NCI-H2081 (cell line): ENCODE measurements at regions not wholly inside any gene's neighbourhood (a gene's known extent, or its start where the extent isn't known, plus 50 kb on each side); places are given as distances from the start of the nearest gene placed in this dataset.
"Not testable (repeated sequence)": the region's sequence is repeated elsewhere in the genome, so short reads cannot be mapped to it uniquely, and the experiment has no call there.

ENCODE experiments used
- DNase-seq, 2 experiments: peaks; one replicate each; lab custom pipeline; 2025; lab: John Stamatoyannopoulos, UW

DNA sequence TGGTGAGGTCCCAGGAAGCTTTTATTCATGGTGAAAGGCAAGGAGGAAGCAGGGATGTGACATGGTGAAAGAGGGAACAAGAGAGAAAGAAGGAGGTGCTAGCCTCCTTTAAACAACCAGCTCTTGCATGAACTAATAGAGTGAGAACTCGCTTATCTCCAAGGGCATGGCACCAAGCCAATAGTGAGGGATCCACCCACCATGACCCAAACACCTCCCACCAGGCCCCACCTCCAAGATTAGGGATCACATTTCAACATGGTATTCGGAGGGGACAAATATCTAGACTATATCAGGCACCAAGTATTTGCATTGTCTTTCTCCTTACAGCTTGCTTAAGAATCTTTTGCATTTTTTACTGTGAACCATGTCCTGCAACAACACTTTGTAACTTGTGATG, 91.9 kb upstream of the DHRS4 start:
- no peak for DNase-seq

DNA sequence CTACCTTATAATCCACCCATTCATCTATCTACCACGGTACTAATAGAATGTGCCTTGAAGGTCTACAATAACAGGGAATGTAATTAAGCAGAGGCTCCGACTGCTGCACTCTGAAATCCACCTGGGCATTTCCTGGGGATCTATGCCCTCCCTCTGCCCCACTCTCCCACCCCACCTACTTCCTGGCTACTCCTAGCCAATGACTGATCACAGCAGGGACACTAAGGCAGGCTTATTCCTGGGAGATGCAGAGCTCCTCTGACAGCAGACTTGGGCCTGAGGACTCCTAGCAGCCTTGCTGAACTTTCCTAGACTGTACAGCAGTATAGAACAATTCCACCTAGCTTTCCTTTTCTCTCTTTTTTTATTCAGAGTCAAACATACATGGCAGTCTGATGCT, 91.1 kb upstream of the DHRS4 start:
- no peak for DNase-seq

GRCh38 chr14:23863836-23864235, 89.7 kb upstream of the DHRS4 start:
- no peak for DNase-seq

- no peak for DNase-seq
These were observed 89.3 kb upstream of the DHRS4 start for GRCh38 chr14:23864259-23864658.

- no peak for DNase-seq
These were observed 88.7 kb upstream of the DHRS4 start for GRCh38 chr14:23864861-23865260.

DNA sequence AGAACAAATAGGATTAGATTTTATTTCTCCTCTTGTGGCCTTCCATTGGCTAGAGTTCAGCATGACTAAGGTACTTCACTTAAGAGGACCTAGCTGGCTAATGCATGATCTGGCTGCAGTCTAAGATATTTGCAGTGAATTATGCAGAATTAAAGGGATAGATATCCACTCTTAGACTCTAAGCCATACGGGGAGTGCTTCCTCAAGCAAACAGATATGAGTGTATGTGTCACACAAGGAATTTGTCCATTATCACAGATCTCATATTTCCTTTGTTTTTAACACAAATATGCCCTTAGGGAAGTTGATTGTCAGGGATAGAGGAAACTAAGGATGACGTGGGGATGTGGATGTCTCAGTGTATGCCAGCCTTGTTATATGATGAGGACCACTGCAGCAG, 88.1 kb upstream of the DHRS4 start:
- DNase-seq = no peak

DNA sequence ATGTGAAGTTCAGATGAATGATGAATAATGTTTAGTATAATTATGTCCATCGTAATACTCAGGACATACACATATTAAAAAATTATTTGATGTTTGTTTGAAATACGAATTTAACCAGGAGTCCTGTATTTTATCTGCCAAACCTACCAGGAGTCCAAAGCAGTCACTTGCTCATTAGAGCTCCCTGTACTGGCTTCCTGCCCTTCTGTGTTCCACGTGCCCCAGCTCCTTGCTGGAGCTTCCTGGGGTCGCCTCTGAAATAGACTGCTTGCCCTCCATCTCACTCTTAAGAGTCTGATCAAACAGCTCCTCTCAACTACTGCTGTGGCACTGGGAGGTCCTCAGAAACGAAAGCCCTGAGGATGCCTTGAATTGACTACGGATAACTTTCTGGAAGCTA, 87.3 kb upstream of the DHRS4 start:
- no peak for DNase-seq

- no peak for DNase-seq
These were observed 84.4 kb upstream of the DHRS4 start for GRCh38 chr14:23869078-23869719.

GRCh38 chr14:23876160-23876750, 77.3 kb upstream of the DHRS4 start:
- no peak for DNase-seq

GRCh38 chr14:23877111-23877510, 76.5 kb upstream of the DHRS4 start:
- DNase-seq = no peak

DNA sequence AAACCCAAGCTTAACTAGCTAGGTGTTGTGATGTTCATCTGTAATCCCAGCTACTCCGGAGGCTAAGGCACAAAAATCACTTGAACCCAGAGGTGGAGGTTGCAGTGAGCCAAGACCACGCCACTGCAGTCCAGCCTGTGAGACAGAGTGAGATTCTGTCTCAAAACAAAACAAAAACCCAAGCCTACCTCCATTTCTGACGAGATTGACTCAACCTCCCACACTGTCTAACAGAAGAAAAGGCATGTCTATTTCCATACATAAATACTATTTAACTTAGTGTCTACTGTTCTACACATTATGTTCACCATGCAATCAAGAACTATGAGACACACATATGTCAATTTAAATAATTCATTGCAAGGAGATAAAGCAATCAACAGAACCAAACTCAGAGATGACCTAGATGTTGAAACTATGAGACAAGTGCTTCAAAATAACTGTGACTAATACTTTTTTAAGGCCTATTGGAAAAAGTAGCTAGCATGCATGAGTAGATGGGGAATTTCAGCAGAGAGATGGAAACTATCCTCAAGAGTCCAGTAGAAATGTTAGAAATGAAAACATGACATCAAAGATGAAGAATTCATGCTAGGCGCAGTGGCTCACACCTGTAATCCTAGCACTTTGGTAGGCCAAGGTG, 75.9 kb upstream of the DHRS4 start:
- DNase-seq = no peak

GRCh38 chr14:23881282-23881681, 72.3 kb upstream of the DHRS4 start:
- DNase-seq = no peak

- DNase-seq = no peak
These were observed 69.7 kb upstream of the DHRS4 start for GRCh38 chr14:23883684-23884540.

GRCh38 chr14:23884541-23884904, 69.0 kb upstream of the DHRS4 start:
- no peak for DNase-seq

- DNase-seq = no peak
These were observed 66.0 kb upstream of the DHRS4 start for GRCh38 chr14:23887536-23887935.

DNA sequence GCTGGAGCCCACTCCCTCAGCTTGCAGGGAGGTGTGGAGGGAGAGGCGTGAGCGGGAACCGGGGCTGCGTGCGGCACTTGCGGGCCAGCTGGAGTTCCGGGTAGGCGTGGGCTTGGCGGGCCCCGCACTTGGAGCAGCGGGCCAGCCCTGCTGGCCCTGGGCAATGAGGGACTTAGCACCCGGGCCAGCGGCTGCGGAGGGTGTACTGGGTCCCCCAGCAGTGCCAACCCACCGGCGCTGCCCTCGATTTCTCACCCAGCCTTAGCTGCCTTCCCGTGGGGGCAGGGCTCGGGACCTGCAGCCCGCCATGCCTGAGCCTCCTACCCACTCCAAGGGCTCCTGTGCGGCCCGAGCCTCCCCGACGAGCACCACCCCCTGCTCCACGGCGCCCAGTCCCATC, 61.9 kb upstream of the DHRS4 start:
- not testable (repeated sequence) for DNase-seq

GRCh38 chr14:23892289-23892688, 61.3 kb upstream of the DHRS4 start:
- not testable (repeated sequence) for DNase-seq

GRCh38 chr14:23894362-23895052, 59.1 kb upstream of the DHRS4 start:
- DNase-seq = no peak

DNA sequence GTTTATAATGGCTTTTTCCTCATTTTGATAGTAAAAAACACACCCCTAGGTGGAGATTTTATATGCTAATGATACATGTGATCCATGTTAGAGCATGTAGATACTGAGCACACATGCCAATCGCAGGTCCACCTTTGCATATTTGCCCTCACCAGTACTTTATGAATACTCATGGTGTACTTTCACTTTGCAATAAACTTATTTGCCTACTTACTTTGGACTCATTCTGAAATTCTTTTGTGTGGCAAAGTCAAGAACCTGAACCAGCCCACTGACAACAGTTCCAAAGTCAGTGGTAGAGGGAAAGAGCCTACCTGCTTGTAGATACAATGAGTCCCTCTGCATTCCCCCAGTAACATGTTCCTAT, 58.5 kb upstream of the DHRS4 start:
- DNase-seq = no peak

DNA sequence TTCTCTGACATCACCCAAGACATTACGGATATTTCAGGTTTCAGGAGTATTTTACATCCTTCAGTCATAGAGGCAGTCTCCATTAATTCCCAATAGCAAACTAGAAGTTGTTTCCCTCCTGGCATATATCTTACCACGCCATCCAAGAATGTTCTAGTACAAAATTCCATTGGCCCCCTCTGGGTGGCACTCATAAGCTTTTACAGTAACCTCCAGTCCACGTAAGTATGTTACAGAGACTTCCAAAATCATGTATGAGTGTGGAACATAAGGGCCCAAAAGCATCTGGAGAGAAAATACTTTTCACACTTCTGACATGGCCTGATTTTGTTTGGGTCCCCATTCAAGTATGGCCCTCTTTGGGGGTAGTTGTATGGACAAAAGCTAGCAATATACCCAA, 58.1 kb upstream of the DHRS4 start:
- no peak for DNase-seq

- no peak for DNase-seq
These were observed 56.9 kb upstream of the DHRS4 start for GRCh38 chr14:23896609-23897153.

- not testable (repeated sequence) for DNase-seq
These were observed 56.3 kb upstream of the DHRS4 start for GRCh38 chr14:23897291-23897690.
